H1 (cell line): ENCODE measurements at regions not wholly inside any gene's neighbourhood (a gene's known extent, or its start where the extent isn't known, plus 50 kb on each side); places are given as distances from the start of the nearest gene placed in this dataset.

ENCODE experiments used
- CTCF ChIA-PET: fragments of 300-600 bp; sonication (Branson Sonifier 250); formaldehyde crosslinking; loops from one replicate; lab custom pipeline; 2021; ENCODE audit not compliant: partially characterized antibody; lab: Charles Lee
- POLR2A ChIA-PET: fragments of 300-600 bp; sonication (Branson Sonifier 250); formaldehyde crosslinking; loops from one replicate; lab custom pipeline; 2021; ENCODE audit warnings: inconsistent platforms; ENCODE audit not compliant: partially characterized antibody; lab: Charles Lee
- DNase-seq, 2 experiments: peaks; one replicate each; pipeline versions ENCODE4 v3.0.0 to v3.0.0-alpha.2; 2010 to 2022; ENCODE audit warnings: low spot score in 2 of 2, low read depth in 1 of 2, mixed read lengths in 1 of 2
- FAIRE-seq: peaks from 2 replicates; lab custom pipeline; 2011; peaks lifted over from hg19 to GRCh38; lab: Jason Lieb, UNC
- H2AFZ ChIP-seq: 2 replicates; pipeline ENCODE4 v1.8.1; 2012; ENCODE audit warnings: low read length, inconsistent platforms
- H2AK5ac ChIP-seq: 2 replicates; pipeline ENCODE4 v1.6.1; 2013; ENCODE audit warnings: low read depth, low read length
- H2BK120ac ChIP-seq: replicated peaks from 2 replicates; pipeline ENCODE3; 2013; ENCODE audit warnings: low read depth, low read length, inconsistent platforms
- H2BK12ac ChIP-seq: 2 replicates; pipeline ENCODE4 v1.6.1; 2013; ENCODE audit warnings: low read depth, low read length
- H2BK15ac ChIP-seq: 2 replicates; pipeline ENCODE4 v1.6.1; 2013; ENCODE audit warnings: low read length
- H2BK20ac ChIP-seq: 2 replicates; pipeline ENCODE4 v1.6.1; 2013; ENCODE audit warnings: low read length
- H2BK5ac ChIP-seq: 2 replicates; pipeline ENCODE4 v1.6.1; 2013; ENCODE audit warnings: low read depth, low read length
- H3K14ac ChIP-seq: 2 replicates; pipeline ENCODE4 v1.6.1; 2013; ENCODE audit warnings: inconsistent platforms; ENCODE audit not compliant: insufficient read length
- H3K18ac ChIP-seq: 2 replicates; pipeline ENCODE4 v1.6.1; 2013; ENCODE audit warnings: low read length; ENCODE audit errors: extremely low read depth
- H3K23ac ChIP-seq: 2 replicates; pipeline ENCODE4 v1.6.1; 2013; ENCODE audit warnings: inconsistent platforms; ENCODE audit not compliant: insufficient read length
- H3K23me2 ChIP-seq: 2 replicates; pipeline ENCODE4 v1.6.1; 2013; ENCODE audit warnings: low read depth, low read length
- H3K27ac ChIP-seq: 2 replicates; pipeline ENCODE4 v1.6.1; 2011; ENCODE audit warnings: low read depth, low read length, inconsistent platforms
- H3K27me3 ChIP-seq, 4 experiments: replicated peaks in 1 of 4; 1 replicate in 1 of 4; 2 replicates in 3 of 4; pipeline versions ENCODE4 v1.6.1 to v1.8.1; 2011 to 2013; ENCODE audit warnings: low read length in 3 of 4, mild to moderate bottlenecking in 3 of 4, inconsistent platforms in 2 of 4, mixed read lengths in 2 of 4, moderate library complexity in 1 of 4; ENCODE audit not compliant: control insufficient read depth in 3 of 4, insufficient read depth in 3 of 4; ENCODE audit errors: extremely low read depth in 1 of 4
- H3K36me3 ChIP-seq, 4 experiments: 2 replicates each; pipeline versions ENCODE4 v1.6.1 to v1.8.1; 2011 to 2013; ENCODE audit warnings: mild to moderate bottlenecking in 4 of 4, low read length in 3 of 4, moderate library complexity in 2 of 4, control low read depth in 1 of 4, inconsistent platforms in 1 of 4; ENCODE audit not compliant: insufficient read depth in 4 of 4, control insufficient read depth in 2 of 4
- H3K4ac ChIP-seq: replicated peaks from 2 replicates; pipeline ENCODE3; 2013; ENCODE audit warnings: low read length, low read depth, mixed read lengths, inconsistent platforms; ENCODE audit not compliant: insufficient read length
- H3K4me1 ChIP-seq, 4 experiments: replicated peaks in 1 of 4; 1 replicate in 1 of 4; 2 replicates in 3 of 4; pipeline versions ENCODE4 v1.6.1 to v1.8.1; 2011 to 2013; ENCODE audit warnings: low read length in 3 of 4, inconsistent platforms in 2 of 4, mixed read lengths in 1 of 4; ENCODE audit not compliant: insufficient read depth in 4 of 4, control insufficient read depth in 3 of 4
- H3K4me2 ChIP-seq, 2 experiments: 2 replicates each; pipeline versions ENCODE4 v1.6.1 to v1.8.1; 2011 to 2013; ENCODE audit warnings: low read depth in 2 of 2, low read length in 2 of 2, control low read depth in 1 of 2, inconsistent platforms in 1 of 2, mild to moderate bottlenecking in 1 of 2; ENCODE audit not compliant: insufficient read depth in 1 of 2
- H3K4me3 ChIP-seq, 4 experiments: fragments of 200-600, 300-600 bp in 1 of 4; sonication (generic), shearing (Covaris generic), sonication (Bioruptor Twin) in 1 of 4; 2 replicates each; pipeline versions ENCODE4 v1.5.1 to v1.8.1; 2011 to 2016; ENCODE audit warnings: low read length in 4 of 4, low read depth in 3 of 4, control low read depth in 2 of 4, inconsistent platforms in 2 of 4, mild to moderate bottlenecking in 2 of 4, mixed read lengths in 1 of 4, moderate library complexity in 1 of 4; ENCODE audit not compliant: insufficient read depth in 2 of 4; ENCODE audit errors: extremely low read depth in 1 of 4
- H3K56ac ChIP-seq: replicated peaks from 2 replicates; pipeline ENCODE3; 2013; ENCODE audit warnings: low read depth, mild to moderate bottlenecking, mixed read lengths, low read length, inconsistent platforms; ENCODE audit not compliant: insufficient read length
- H3K79me1 ChIP-seq: 2 replicates; pipeline ENCODE4 v1.6.1; 2013; ENCODE audit warnings: low read depth, low read length, control low read depth
- H3K79me2 ChIP-seq, 2 experiments: 2 replicates each; pipeline versions ENCODE4 v1.6.1 to v1.8.1; 2012 to 2013; ENCODE audit warnings: low read length in 2 of 2, mild to moderate bottlenecking in 2 of 2, inconsistent platforms in 1 of 2; ENCODE audit not compliant: insufficient read depth in 2 of 2, control insufficient read depth in 1 of 2
- H3K9ac ChIP-seq, 4 experiments: replicated peaks in 1 of 4; 1 replicate in 1 of 4; 2 replicates in 3 of 4; pipeline versions ENCODE4 v1.6.1 to v1.8.1; 2011 to 2013; ENCODE audit warnings: low read depth in 3 of 4, low read length in 3 of 4, control low read depth in 2 of 4, mild to moderate bottlenecking in 2 of 4, moderate library complexity in 2 of 4, inconsistent platforms in 1 of 4; ENCODE audit errors: extremely low read depth in 1 of 4
- H3K9me3 ChIP-seq, 2 experiments: 2 replicates each; pipeline versions ENCODE4 v1.6.1 to v1.8.1; 2012 to 2013; ENCODE audit warnings: mild to moderate bottlenecking in 2 of 2, moderate library complexity in 2 of 2, control low read depth in 1 of 2, inconsistent platforms in 1 of 2, low read depth in 1 of 2, low read length in 1 of 2, mixed read lengths in 1 of 2; ENCODE audit not compliant: insufficient read depth in 2 of 2
- H4K20me1 ChIP-seq, 2 experiments: replicated peaks in 1 of 2; 2 replicates each; pipeline versions ENCODE3 to v1.8.1; 2011 to 2013; ENCODE audit warnings: inconsistent platforms in 2 of 2, low read length in 2 of 2, mild to moderate bottlenecking in 1 of 2; ENCODE audit not compliant: insufficient read depth in 2 of 2, control insufficient read depth in 1 of 2
- H4K5ac ChIP-seq: 2 replicates; pipeline ENCODE4 v1.6.1; 2013; ENCODE audit warnings: low read length, low read depth, mixed read lengths, inconsistent platforms; ENCODE audit not compliant: insufficient read length
- H4K8ac ChIP-seq: 2 replicates; pipeline ENCODE4 v1.8.0; 2013; ENCODE audit warnings: mild to moderate bottlenecking, moderate library complexity, low read length, inconsistent platforms; ENCODE audit not compliant: insufficient read depth; ENCODE audit errors: extremely low read depth
- H4K91ac ChIP-seq: replicated peaks from 2 replicates; pipeline ENCODE3; 2013; ENCODE audit warnings: low read length, mixed read lengths, inconsistent platforms; ENCODE audit not compliant: insufficient read length
- BCL11A ChIP-seq, 2 experiments: IDR thresholded peaks; one replicate each; pipeline ENCODE4 v1.6.1; 2011; ENCODE audit warnings: low read depth in 2 of 2, low read length in 2 of 2, mild to moderate bottlenecking in 2 of 2
- EP300 ChIP-seq, 2 experiments: IDR thresholded peaks; 1 replicate in 1 of 2; 2 replicates in 1 of 2; pipeline ENCODE4 v1.6.1; 2011 to 2012; ENCODE audit warnings: low read depth in 2 of 2, low read length in 2 of 2, mild to moderate bottlenecking in 2 of 2, borderline replicate concordance in 1 of 2, inconsistent platforms in 1 of 2, moderate library complexity in 1 of 2
- HDAC6 ChIP-seq: IDR thresholded peaks from one replicate; pipeline ENCODE4 v1.7.1; 2012; ENCODE audit warnings: low read depth, mild to moderate bottlenecking, inconsistent platforms, low read length, moderate library complexity
- RFX5 ChIP-seq: IDR thresholded peaks from 2 replicates; pipeline ENCODE4 v1.6.1; 2011; ENCODE audit warnings: low read depth, low read length, improper control_type of control experiment, borderline replicate concordance
- RNF2 ChIP-seq: fragments of 200-900, 300-1000 bp; sonication (generic); IDR thresholded peaks from 2 replicates; pipeline ENCODE4 v1.7.1; 2016; ENCODE audit warnings: borderline replicate concordance, low read depth, mild to moderate bottlenecking, antibody characterized with exemption, low read length; ENCODE audit not compliant: poor library complexity, severe bottlenecking; ENCODE audit errors: missing control alignments
- RXRA ChIP-seq: IDR thresholded peaks from 2 replicates; pipeline ENCODE4 v1.6.1; 2011; ENCODE audit warnings: low read depth, mild to moderate bottlenecking, low read length, moderate library complexity; ENCODE audit not compliant: insufficient read depth
- SUZ12 ChIP-seq: fragments of 200-600 bp; sonication (generic); IDR thresholded peaks from 2 replicates; pipeline ENCODE4 v1.6.1; 2012; ENCODE audit warnings: mild to moderate bottlenecking, inconsistent platforms, low read length, moderate library complexity, mixed read lengths
- TAF7 ChIP-seq: optimal IDR thresholded peaks from 2 replicates; pipeline ENCODE3; 2011; ENCODE audit warnings: low read depth, mild to moderate bottlenecking, inconsistent platforms, low read length, moderate library complexity, borderline replicate concordance
- TBP ChIP-seq: IDR thresholded peaks from 2 replicates; pipeline ENCODE4 v1.6.1; 2011; ENCODE audit warnings: low read depth, low read length, improper control_type of control experiment
- USF2 ChIP-seq: IDR thresholded peaks from 2 replicates; pipeline ENCODE4 v1.6.1; 2011; ENCODE audit warnings: low read length, improper control_type of control experiment
- WGBS, 2 experiments: shearing (Covaris generic) in 1 of 2; methylation state at CpG; one replicate each; pipeline versions ENCODE4 v1.1.6 to v1.1.7; 2013 to 2015; ENCODE audit warnings: low lambda C conversion rate in 2 of 2, mixed read lengths in 2 of 2, inconsistent platforms in 1 of 2, low coverage in 1 of 2, missing lambda C conversion rate in 1 of 2; ENCODE audit not compliant: insufficient replicate concordance in 2 of 2, insufficient coverage in 1 of 2, insufficient read length in 1 of 2; ENCODE audit errors: extremely low coverage in 1 of 2, missing lambda C conversion rate in 1 of 2; 5-methylcytosine and 5-hydroxymethylcytosine counted together

- Histone ChIP-seq H4K20me1 (no peaks in the 10 kb centered on the region), H2AK5ac (no peak overlapping the region), H2BK5ac (no peak overlapping the region), H3K9me3 (no peaks in the 10 kb centered on the region), H3K56ac (no peak overlapping the region), H3K79me1 (no peaks in the 10 kb centered on the region), H3K27ac (no peak overlapping the region), H3K18ac (no peak overlapping the region), H3K4me2 (no peak overlapping the region), H2AFZ (no peak overlapping the region), H3K14ac (no peak overlapping the region), H2BK12ac (no peak overlapping the region), H3K4ac (no peak overlapping the region), H3K23ac (no peak overlapping the region), H3K9ac (no peak overlapping the region), H4K91ac (no peak overlapping the region), H4K8ac (no peak overlapping the region), H3K27me3 (no peaks in the 10 kb centered on the region), H3K36me3 (no peaks in the 10 kb centered on the region), H2BK20ac (no peak overlapping the region), H2BK15ac (no peak overlapping the region), H3K4me1 (no peaks in the 10 kb centered on the region), H3K4me3 (no peak overlapping the region), H3K23me2 (no peaks in the 10 kb centered on the region), H2BK120ac (no peak overlapping the region), H4K5ac (no peak overlapping the region), H3K79me2 (no peaks in the 10 kb centered on the region)
- no peak for FAIRE-seq
- ChIA-PET CTCF (interaction anchor here (1.6 kb wide), 1 partner anchor 77 kb away, joined by 4 read pairs; no protein-coding TSS in a partner anchor), POLR2A (no interaction called here)
- no peak for TF ChIP-seq HDAC6
- no peak for TF ChIP-seq SUZ12
- TF ChIP-seq RFX5: no peak
- TF ChIP-seq TBP: no peak
- no peak for TF ChIP-seq RXRA
- no peak for TF ChIP-seq USF2
- no peak for TF ChIP-seq EP300 (IDR thresholded peaks at IDR 0.05; ENCODE audit: borderline replicate concordance in 1 of 2, low read depth in 2 of 2, low read length in 2 of 2)
- no peak for TF ChIP-seq RNF2
- TF ChIP-seq BCL11A (IDR thresholded peaks at IDR 0.05; ENCODE audit: low read depth in 2 of 2, low read length in 2 of 2): no peak
- TF ChIP-seq TAF7: no peak
- no peak for DNase-seq
- WGBS, 2 experiments: 87% methylated on average over 3 of the region's 3 CpGs; no CpG with 5 or more reads in 1 of the 2 experiments
These were observed 92.1 kb upstream of the KRR1 start for GRCh38 chr12:75603475-75603874.
